GM18909 (cell line): ENCODE measurements at regions not wholly inside any gene's neighbourhood (a gene's known extent, or its start where the extent isn't known, plus 50 kb on each side); places are given as distances from the start of the nearest gene placed in this dataset.

ENCODE experiments used
- ATAC-seq: cut with Tn5 transposase; IDR thresholded peaks from one replicate; pipeline ENCODE4 v1.9.1; 2021; ENCODE audit warnings: mild to moderate bottlenecking; ENCODE audit not compliant: unreplicated experiment, poor library complexity

GRCh38 chr15:46178138-46178537, 543.3 kb downstream of the SQOR start:
- ATAC-seq: no peak

GRCh38 chr15:46207341-46207740, 572.5 kb downstream of the SQOR start:
- ATAC-seq: no peak

GRCh38 chr15:46213551-46213950, 578.7 kb downstream of the SQOR start:
- ATAC-seq: no peak

GRCh38 chr15:46222826-46223225, 588.0 kb downstream of the SQOR start:
- ATAC-seq: no peak

GRCh38 chr15:46229263-46229662, 594.4 kb downstream of the SQOR start:
- ATAC-seq: no peak

GRCh38 chr15:46231786-46232185, 597.0 kb downstream of the SQOR start:
- ATAC-seq: no peak

GRCh38 chr15:46232471-46232870, 597.6 kb downstream of the SQOR start:
- ATAC-seq: no peak

- no peak for ATAC-seq
These were observed 608.1 kb downstream of the SQOR start for GRCh38 chr15:46242935-46243334.

GRCh38 chr15:46251903-46252302, 617.1 kb downstream of the SQOR start:
- no peak for ATAC-seq

- no peak for ATAC-seq
These were observed 623.2 kb downstream of the SQOR start for GRCh38 chr15:46258056-46258455.

GRCh38 chr15:46260937-46261336, 626.1 kb downstream of the SQOR start:
- no peak for ATAC-seq

GRCh38 chr15:46265664-46266347, 631.0 kb downstream of the SQOR start:
- no peak for ATAC-seq

GRCh38 chr15:46266661-46267060, 631.8 kb downstream of the SQOR start:
- no peak for ATAC-seq

- no peak for ATAC-seq
These were observed 635.8 kb downstream of the SQOR start for GRCh38 chr15:46270481-46271147.

- no peak for ATAC-seq
These were observed 640.9 kb downstream of the SQOR start for GRCh38 chr15:46275701-46276100.

GRCh38 chr15:46277451-46277850, 642.6 kb downstream of the SQOR start:
- no peak for ATAC-seq

GRCh38 chr15:46278062-46278461, 643.2 kb downstream of the SQOR start:
- ATAC-seq: no peak

GRCh38 chr15:46278486-46279090, 643.8 kb downstream of the SQOR start:
- no peak for ATAC-seq

GRCh38 chr15:46280762-46281542, 646.1 kb downstream of the SQOR start:
- no peak for ATAC-seq

GRCh38 chr15:46293550-46293949, 658.7 kb downstream of the SQOR start:
- ATAC-seq: no peak

- ATAC-seq: no peak
These were observed 661.2 kb downstream of the SQOR start for GRCh38 chr15:46296002-46296401.
